GM18519 (cell line): ENCODE measurements at regions not wholly inside any gene's neighbourhood (a gene's known extent, or its start where the extent isn't known, plus 50 kb on each side); places are given as distances from the start of the nearest gene placed in this dataset.
"Not testable (repeated sequence)": the region's sequence is repeated elsewhere in the genome, so short reads cannot be mapped to it uniquely, and the experiment has no call there.

Source experiments
- ATAC-seq: cut with Tn5 transposase; IDR thresholded peaks from one replicate; pipeline ENCODE4 v1.9.1; 2021; ENCODE audit warnings: mild to moderate bottlenecking, moderate library complexity; ENCODE audit not compliant: unreplicated experiment, low FRiP score

- ATAC-seq, result no peak
Observed at GRCh38 chr5:124021776-124022175, 509.8 kb downstream of the CSNK1G3 start.

GRCh38 chr5:124021066-124021641, 509.2 kb downstream of the CSNK1G3 start:
- no peak for ATAC-seq

- not testable (repeated sequence) for ATAC-seq
Observed at GRCh38 chr5:124017321-124017720, 505.3 kb downstream of the CSNK1G3 start.

- ATAC-seq, result no peak
Observed at GRCh38 chr5:124007675-124008398, 495.9 kb downstream of the CSNK1G3 start.

- ATAC-seq, result no peak
Observed at GRCh38 chr5:124001036-124001615, 489.1 kb downstream of the CSNK1G3 start.

- ATAC-seq, result no peak
Observed at GRCh38 chr5:124000538-124000937, 488.6 kb downstream of the CSNK1G3 start.

- ATAC-seq, result no peak
Observed at GRCh38 chr5:123997462-123998215, 485.7 kb downstream of the CSNK1G3 start.

GRCh38 chr5:123997064-123997461, 485.1 kb downstream of the CSNK1G3 start:
- no peak for ATAC-seq

GRCh38 chr5:123992641-123993040, 480.7 kb downstream of the CSNK1G3 start:
- ATAC-seq, result no peak

GRCh38 chr5:123987956-123988355, 476.0 kb downstream of the CSNK1G3 start:
- ATAC-seq, result no peak

- ATAC-seq, result peak; percentile 95
Observed at GRCh38 chr5:123976379-123977033, 464.5 kb downstream of the CSNK1G3 start.

GRCh38 chr5:123975521-123975920, 463.5 kb downstream of the CSNK1G3 start:
- not testable (repeated sequence) for ATAC-seq

- ATAC-seq, result no peak
Observed at GRCh38 chr5:123966781-123967180, 454.8 kb downstream of the CSNK1G3 start.

- no peak for ATAC-seq
Observed at GRCh38 chr5:123965626-123966025, 453.6 kb downstream of the CSNK1G3 start.

- ATAC-seq, result no peak
Observed at GRCh38 chr5:123964884-123965283, 452.9 kb downstream of the CSNK1G3 start.

- ATAC-seq, result no peak
Observed at GRCh38 chr5:123960526-123960925, 448.5 kb downstream of the CSNK1G3 start.

- ATAC-seq, result no peak
Observed at GRCh38 chr5:123951582-123951977, 439.6 kb downstream of the CSNK1G3 start.

- ATAC-seq, result no peak
Observed at GRCh38 chr5:123950701-123951581, 439.0 kb downstream of the CSNK1G3 start.

GRCh38 chr5:123949807-123950340, 437.9 kb downstream of the CSNK1G3 start:
- ATAC-seq, result no peak
